Skeletal muscle cell (primary cell): ENCODE measurements at regions not wholly inside any gene's neighbourhood (a gene's known extent, or its start where the extent isn't known, plus 50 kb on each side); places are given as distances from the start of the nearest gene placed in this dataset.

Source experiments
- DNase-seq: peaks from one replicate; pipeline ENCODE4 v3.0.0-alpha.2; 2010; ENCODE audit warnings: low read depth
- H3K4me3 ChIP-seq: 2 replicates; pipeline ENCODE4 v1.5.1; 2011; ENCODE audit warnings: low read depth, mild to moderate bottlenecking, control low read depth, low read length, moderate library complexity

DNA sequence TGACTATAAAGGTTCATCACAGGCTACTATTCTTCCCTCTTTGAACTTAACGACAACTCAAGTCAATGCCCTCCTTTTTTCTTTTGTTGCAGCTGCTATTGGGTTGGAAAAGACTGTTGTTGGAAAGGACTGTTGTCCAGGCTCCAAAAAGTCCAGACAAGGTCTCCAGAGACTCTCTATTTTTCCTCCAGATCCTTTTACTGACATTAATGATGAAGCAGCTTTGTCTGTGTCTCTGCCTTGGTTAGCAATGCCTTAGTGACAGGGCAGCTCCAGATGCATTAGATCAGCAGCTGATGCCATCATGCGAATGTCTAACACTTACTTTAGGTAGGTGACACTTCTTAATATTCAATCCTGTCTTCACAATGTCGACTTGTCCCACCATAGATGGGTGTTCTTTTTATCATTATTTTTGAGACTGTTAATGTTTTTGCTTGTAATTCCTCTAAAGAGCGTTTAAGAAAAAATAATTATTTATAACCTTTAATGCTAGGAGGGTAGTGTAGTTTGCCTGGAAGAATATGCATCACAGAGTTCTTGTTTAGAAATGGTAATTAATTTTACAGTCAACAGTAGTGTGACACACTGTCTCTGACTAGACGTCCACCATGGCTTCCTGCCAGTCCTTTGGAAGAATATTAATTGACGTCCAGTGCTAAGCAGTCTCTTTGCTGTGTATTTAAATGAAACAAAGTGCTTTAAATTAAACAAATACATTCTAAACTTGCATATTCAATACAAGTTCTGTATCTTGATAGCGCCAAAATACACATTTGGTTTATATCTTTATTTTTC is 492.2 kb downstream of the NR2F1-AS1 start:
- H3K4me3 ChIP-seq = no peak overlapping the region
- DNase-seq = no peak

DNA sequence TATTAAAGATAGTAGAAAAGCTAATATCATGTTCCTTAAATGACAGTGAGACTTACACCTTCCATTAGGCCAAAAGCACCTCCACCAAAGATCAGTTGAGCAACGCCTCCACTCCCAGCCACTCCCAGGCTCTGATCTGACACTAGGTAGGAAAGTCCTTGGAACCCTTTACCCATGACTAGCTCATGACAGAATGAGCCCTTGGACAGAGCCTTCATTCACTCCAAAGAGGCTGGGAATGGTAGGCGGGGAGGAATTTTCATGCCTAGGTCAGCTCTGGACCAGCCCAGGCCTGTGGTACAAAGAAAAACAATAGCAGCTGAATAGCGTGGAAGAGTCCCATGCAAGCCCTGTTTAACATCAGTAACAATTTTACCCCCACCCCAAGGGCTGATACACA is 493.7 kb downstream of the NR2F1-AS1 start:
- H3K4me3 ChIP-seq = no peak overlapping the region
- DNase-seq = no peak

DNA sequence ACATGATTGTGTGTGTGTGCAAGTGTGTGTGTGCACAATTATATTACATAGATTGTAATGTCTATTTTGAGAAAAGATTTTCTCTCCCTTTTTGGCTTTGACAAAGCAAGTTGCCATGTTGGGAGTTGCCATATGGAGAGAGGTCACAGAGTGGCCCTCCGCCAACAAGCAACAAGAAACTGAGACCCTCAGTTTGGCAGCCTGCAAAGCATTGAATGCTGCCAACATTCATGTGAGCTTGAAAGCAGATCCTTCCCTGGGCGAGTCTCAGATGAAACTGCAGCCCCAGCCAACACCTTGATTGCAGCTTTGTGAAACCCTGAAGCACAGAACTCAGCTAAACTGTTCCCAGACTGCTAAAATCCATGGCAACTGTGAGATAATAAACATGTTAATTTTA is 498.0 kb downstream of the NR2F1-AS1 start:
- H3K4me3 ChIP-seq = no peak overlapping the region
- DNase-seq = no peak

DNA sequence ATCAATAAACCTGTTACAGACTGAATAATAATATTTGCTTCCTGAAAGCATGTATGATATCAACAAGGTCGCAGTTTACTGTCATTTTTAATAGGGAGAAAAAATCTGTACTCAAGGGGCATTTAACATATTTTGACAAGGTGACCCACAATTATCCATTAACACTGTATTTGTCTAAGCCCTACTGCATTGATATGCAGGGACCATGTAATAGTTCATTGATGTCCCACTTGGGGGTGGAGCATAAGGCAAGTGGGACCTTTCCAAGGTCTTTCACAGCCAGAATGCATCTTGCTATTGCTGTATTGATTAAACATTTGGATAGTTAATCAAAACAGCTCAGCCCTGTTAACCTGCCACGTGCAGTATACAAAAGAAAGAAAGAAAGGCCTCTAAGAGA is 502.0 kb downstream of the NR2F1-AS1 start:
- no peak overlapping the region for H3K4me3 ChIP-seq
- no peak for DNase-seq

DNA sequence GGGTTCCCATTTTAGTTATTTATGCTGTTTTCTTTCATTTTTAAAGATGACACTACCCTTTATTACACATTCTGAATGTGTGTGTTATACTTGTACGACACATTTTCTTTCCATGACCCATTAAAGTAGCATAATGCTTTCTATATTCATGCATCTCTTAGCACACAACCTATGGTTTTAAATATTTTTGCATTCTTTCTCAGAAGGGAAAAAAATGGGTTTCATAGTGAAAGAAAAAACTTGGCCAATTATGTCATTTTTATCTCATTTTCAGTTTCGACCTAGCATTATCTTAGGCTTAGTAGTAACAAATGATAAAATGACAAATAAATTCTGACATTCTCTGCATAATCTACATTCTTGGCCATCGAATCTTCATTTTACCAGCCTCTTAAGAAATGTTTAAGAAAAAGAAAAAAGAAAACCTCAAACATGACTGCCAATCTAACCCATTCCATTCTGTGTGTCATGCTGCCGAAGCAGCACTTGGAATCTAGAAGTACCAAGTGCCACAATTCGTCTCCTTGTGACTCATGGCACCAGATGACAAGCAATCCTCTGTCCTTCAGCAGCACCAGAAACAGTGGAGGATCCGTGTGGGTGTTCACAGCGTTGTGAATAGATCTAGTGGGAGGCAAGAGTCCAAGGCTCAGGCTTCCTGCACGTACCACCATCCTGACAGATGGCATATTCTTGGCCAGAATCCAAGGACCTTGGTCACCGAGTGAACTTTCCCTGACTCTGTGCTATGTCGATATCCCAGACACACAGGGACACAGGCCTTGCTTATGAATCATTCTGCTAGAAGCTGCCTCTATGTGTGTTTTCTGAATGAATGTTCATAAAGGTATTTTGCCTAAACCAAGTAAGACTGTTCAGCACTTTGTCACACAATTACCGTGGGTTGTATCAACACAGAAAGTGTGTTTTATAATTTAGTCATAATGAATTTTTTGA is 502.7 kb downstream of the NR2F1-AS1 start:
- DNase-seq = peak; percentile 91

DNA sequence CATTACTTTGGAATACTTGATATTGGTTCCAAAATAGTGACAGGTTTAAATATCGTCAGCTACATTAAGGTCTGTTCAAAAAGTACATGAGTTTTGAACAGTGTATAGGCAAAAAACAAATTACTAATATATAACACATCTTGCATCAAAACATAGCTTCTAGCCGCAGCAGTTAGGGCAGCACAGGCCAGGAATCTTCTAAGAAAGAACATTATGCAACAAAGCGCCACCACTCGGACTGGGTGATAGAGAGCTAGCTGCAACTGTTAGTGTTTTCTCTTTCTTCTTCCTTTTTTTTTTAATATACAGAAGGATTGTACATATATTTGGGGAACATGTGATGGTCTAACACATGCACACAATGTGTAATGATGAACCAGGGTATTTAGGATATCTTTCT is 504.5 kb downstream of the NR2F1-AS1 start:
- no peak for DNase-seq

More for the DNA sequence above, 502.7 kb downstream of the NR2F1-AS1 start:
- H3K4me3 ChIP-seq = peak overlapping the region; percentile 8

DNA sequence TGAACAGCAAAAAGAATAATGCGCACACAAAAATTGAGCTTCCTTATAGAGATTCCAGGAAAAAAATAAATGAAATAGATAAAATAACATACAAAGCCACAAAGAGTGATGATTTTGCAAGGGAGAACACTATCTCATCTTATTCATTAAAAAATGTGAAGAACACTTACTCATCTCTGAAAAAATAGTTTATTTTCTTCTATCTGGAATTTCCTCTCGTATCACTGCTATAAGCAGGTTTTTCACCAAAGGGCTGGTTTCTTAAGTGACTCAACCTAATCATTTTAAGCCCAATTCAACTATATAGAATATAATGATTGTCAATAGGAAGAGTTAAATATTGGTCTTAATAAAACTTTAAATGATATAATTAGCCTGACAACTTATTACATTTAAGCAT is 504.9 kb downstream of the NR2F1-AS1 start:
- DNase-seq = peak; percentile 23
- no peak overlapping the region for H3K4me3 ChIP-seq

More for the DNA sequence above, 504.5 kb downstream of the NR2F1-AS1 start:
- no peak overlapping the region for H3K4me3 ChIP-seq

DNA sequence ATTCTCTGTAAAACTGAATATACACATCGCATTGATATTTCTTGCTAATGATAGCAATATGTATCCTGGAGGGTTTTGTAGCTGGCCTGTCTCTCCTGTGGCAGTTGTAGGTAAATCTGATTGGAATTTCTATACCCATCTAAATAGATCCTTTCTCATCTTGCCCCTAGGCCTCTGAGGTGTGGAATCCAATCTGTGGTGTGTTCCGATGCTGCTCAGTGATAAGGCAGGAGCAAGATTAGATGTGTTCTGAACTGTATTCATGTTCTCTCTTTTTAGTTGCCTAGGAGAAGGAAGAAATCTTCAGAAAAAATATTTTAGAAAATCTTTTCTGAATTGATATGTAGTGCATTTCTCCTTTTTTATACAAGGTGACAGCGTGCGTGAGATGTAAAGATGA is 507.5 kb downstream of the NR2F1-AS1 start:
- no peak overlapping the region for H3K4me3 ChIP-seq
- DNase-seq = no peak

DNA sequence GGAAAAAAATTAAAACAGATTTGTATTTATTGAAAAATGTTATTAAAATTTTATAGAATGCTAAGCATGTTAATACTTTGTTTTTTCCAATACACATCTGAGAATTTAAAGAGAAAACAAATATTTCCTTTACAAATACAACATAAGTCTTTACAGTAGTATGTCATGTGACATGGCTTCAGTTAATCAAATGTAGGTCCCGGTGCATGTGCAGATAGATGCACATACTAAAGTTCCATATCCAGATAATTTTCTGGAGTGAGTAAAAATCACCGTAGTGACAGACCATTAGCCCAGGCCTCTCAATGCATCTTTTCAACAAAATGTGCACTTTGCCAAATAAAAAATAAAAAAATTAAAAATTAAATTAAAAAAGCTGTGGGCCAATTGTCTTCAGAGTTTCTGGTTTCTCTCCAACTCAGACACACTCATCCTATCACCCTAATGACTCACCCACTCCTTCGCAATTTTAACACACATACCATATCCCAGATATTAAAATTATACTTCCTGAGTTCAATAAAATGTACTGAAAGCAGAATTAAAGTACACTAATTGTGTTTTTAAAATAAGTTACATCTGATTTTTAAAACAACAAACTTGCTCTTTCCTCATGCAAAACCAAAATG is 508.1 kb downstream of the NR2F1-AS1 start:
- DNase-seq = no peak

DNA sequence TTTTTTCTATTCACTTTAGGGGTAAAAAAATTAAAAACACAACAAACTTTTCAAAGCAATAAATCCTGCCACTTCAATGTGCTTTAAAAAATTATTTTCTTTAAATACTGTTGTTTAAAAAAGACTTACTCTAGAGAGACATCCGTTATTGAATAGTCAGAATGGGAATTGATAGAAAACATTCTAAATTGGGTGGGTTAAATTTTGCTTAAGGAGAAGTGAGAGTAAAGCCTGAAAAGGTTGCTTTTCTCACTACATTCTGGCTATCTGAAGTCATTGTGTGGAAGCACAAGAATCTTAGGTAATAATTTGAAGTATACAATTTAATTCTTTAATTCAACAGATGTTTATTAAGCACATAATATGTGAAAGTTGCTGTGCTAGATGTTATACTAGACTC is 509.3 kb downstream of the NR2F1-AS1 start:
- DNase-seq = no peak
- no peak overlapping the region for H3K4me3 ChIP-seq

More for the DNA sequence above, 508.1 kb downstream of the NR2F1-AS1 start:
- no peak overlapping the region for H3K4me3 ChIP-seq

DNA sequence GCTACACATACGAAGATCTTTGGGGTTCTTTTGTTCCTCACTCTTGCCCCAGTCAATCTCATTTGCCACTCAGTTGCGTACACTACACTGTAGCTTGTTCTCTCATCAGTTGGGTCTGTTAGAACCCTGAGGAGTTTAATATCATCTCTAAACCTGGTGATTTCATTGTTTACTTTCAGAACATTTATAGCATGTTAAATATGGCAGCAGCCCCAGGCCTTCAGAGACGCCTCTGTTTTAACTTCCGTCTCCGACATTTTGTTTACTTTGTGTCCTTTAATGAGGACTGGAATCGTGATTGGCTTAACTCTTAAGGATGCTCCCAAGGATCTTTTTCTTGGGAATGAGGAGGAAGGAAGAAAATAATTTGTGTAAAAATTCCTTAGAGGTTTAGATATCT is 510.1 kb downstream of the NR2F1-AS1 start:
- H3K4me3 ChIP-seq = no peak overlapping the region
- no peak for DNase-seq

DNA sequence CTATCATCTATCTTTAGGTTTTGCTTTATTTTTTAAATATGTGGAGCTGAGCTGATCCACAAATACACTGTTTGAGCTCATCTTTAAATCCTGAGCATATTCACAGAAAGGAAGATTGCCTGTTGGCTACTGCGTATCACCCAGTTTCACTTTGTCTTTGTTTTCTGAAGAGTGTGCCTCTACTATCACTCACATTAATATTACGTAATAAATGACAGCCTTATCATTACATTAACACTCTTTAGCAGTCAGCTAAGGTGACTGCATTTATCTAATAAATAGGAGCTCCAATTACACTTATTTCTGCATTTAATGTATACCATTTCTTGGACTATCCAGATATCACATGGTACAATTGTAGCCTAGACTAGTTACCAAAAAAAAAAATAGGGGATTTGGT is 511.7 kb downstream of the NR2F1-AS1 start:
- no peak for DNase-seq
- no peak overlapping the region for H3K4me3 ChIP-seq

DNA sequence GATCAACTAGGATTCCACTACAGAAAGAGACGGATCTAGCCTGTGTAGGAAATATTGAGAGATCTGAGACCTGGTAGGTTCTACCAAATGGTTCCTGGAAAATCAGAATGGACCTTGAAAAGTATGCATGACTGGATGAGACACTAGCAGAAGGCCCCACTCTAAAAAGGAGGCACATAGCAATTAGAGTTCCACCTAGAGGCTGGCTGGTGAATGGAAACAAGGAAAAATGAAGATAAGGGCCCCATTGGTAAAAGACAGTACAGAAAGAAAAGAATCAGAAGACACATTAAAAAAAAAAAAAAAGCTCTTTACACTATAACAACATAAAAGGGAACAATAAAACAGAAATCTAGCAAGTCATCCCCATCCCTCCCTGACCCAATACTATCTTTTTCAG is 518.5 kb downstream of the NR2F1-AS1 start:
- DNase-seq = no peak
- H3K4me3 ChIP-seq = no peak overlapping the region

DNA sequence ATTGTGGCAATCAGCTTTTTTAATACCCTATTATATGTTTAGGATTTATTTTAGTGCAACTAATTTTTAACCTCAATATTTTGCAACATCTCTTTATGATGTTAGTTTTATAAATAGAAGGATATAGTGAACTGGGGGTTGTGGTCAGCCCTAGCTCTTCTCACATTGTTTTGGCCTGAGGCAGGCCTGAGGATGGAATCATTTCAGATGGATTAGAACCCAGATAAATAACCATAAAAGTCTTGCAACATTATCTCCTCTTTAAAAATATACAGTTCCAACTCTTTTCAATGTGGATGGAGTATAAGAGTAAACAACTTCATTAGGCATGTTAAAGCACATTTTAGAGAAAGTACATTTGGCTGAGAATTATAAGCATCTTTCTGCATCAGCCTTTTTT is 522.7 kb downstream of the NR2F1-AS1 start:
- H3K4me3 ChIP-seq = no peak overlapping the region
- DNase-seq = peak; percentile 78

DNA sequence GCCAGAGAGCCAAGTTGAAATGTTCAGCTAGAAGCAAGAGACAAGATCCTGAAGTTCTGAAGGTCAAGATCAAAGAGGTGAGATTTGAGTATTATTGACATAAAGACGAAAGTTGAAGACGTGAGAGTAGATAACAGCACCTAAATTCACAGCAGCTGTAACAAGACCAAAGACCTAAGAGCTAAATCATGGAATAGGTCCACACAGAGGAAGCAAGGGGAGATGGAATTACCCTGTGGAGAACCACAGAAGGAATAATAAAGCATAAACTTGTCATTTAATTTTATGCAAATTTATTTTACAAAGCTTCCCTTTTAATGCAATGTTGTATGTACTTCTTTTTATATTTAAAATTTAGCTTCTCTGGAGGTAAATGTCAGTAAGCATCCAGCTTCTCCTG is 523.7 kb downstream of the NR2F1-AS1 start:
- DNase-seq = no peak
- no peak overlapping the region for H3K4me3 ChIP-seq

DNA sequence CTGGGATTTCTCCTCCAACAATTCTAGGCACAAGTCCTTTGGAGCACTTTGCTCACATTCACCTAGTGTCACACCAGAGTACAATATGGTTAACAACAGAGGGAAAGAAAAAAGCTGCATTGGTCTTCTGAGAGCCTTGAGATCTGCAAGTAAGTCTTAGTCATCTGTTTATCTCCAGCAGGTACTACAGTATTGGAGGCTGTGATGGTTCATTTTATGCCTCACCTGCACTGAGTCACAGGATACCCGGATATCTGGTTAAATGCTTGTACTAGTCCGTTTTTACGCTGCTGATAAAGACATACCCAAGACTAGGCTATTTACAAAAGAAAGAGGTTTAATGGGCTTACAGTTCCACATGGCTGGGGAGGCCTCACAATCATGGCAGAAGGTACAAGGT is 525.0 kb downstream of the NR2F1-AS1 start:
- no peak overlapping the region for H3K4me3 ChIP-seq
- no peak for DNase-seq

DNA sequence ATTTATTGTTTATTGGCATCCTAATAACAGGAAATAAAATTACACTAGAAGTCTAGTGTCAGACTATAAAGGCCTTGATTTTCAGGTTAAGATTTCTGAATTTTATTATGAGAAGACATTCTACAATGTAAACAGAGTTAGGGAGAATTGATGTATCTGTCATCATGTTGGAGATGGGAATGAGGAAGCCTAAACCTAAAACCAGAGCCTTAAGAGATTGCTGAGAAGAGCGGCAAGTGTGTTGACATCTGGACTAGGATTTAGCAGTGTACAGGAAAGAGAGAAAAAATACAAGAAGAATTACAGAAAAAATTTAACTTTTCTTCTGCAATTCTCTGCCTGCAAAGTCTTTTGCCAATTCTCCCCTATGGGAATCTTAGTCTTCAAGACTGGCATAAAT is 525.5 kb downstream of the NR2F1-AS1 start:
- DNase-seq = peak; percentile 9

DNA sequence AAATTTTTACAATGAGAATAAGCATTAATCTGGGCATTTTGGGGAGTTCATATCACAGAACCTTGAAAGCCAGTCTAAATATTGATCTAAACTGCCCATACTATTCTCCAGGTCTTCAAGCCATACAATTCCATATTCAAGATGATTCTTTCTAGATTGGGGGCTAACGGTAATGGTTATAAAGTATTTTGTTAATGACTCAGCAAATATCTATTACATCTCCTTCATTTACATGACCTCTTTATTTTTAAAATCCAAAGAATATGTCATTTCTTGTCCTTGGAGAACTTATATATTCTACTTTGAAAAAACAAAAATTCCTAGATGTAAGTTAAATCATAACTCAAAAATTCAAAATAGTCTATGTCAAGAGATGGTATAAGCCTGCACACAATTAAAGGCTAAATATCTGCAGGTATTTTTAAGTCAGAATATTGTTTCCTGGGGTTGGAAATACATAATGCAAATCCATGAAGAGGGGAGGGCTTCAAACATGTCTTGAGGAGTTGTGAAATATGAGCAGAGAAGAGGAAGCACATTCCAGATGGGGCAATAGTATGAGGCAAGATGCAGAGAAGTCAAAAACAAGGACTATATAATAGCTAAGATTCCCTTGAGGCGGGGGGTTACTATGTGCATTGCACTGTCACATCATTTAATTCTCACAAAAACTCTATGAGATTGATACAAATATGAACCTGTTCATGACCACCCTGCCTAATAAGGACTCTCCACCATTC is 526.4 kb downstream of the NR2F1-AS1 start:
- no peak overlapping the region for H3K4me3 ChIP-seq
- peak; percentile 58 for DNase-seq

More for the DNA sequence above, 525.5 kb downstream of the NR2F1-AS1 start:
- no peak overlapping the region for H3K4me3 ChIP-seq

DNA sequence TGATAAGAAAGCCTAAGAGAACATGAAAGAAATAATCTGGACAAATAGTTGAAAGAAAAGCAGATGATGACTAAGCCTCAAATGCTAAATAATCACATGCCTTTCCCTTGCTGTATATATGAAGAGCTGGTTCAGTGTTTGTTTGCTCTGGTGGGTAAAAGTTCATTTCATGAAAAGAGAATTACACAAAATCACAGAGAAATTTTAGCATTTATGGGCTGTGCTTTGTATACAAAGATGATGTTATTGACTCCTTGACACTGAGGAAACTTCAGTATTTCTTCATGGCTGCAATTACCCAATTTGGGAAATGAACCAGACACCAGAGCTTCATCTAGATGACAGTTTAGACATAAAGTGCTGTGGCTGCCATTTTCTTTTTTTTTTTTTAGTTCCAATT is 527.2 kb downstream of the NR2F1-AS1 start:
- H3K4me3 ChIP-seq = no peak overlapping the region
- DNase-seq = peak; percentile 31
